CD4-positive, CD25-positive, alpha-beta regulatory T cell (primary cell): ENCODE measurements at regions not wholly inside any gene's neighbourhood (a gene's known extent, or its start where the extent isn't known, plus 50 kb on each side); places are given as distances from the start of the nearest gene placed in this dataset.

Experiments
- ATAC-seq, 2 donors: fragments of 150-1000 bp; cut with Tn5 transposase; one replicate each; pipeline ENCODE4 v1.10.0; 2021; ENCODE audit warnings: low read depth in 2 of 2, moderate number of reproducible peaks in 2 of 2, moderate library complexity in 1 of 2
- DNase-seq, 3 donors: peaks; one replicate each; pipeline versions ENCODE4 v3.0.0 to v3.0.0-alpha.2; 2012 to 2022; ENCODE audit warnings: mixed read lengths in 1 of 3
- H3K27ac ChIP-seq: one replicate; pipeline ENCODE4 v1.7.0; 2013; ENCODE audit warnings: mild to moderate bottlenecking, low read length; ENCODE audit not compliant: insufficient read depth, poor library complexity, severe bottlenecking
- H3K27me3 ChIP-seq: one replicate; pipeline ENCODE4 v1.7.0; 2013; ENCODE audit warnings: low read length; ENCODE audit not compliant: control insufficient read depth, insufficient read depth
- H3K36me3 ChIP-seq: one replicate; pipeline ENCODE4 v1.7.0; 2013; ENCODE audit warnings: mild to moderate bottlenecking, low read length, moderate library complexity; ENCODE audit not compliant: control insufficient read depth, insufficient read depth
- H3K4me1 ChIP-seq: 2 replicates; pipeline ENCODE4 v1.7.0; 2013; ENCODE audit warnings: mild to moderate bottlenecking, low read length; ENCODE audit not compliant: insufficient read depth, control insufficient read depth, poor library complexity, severe bottlenecking
- H3K4me3 ChIP-seq: one replicate; pipeline ENCODE4 v1.7.0; 2013; ENCODE audit warnings: low read depth, mild to moderate bottlenecking, low read length, moderate library complexity
- H3K9me3 ChIP-seq, 2 experiments: 1 replicate in 1 of 2; 2 replicates in 1 of 2; pipeline ENCODE4 v1.7.0; 2013; ENCODE audit warnings: low read length in 2 of 2, mild to moderate bottlenecking in 1 of 2, moderate library complexity in 1 of 2; ENCODE audit not compliant: control insufficient read depth in 2 of 2
- H3K27ac Mint-ChIP-seq, 3 donors: one replicate each; pipeline ENCODE4 v1.8.0; 2020 to 2022; ENCODE audit warnings: mild to moderate bottlenecking in 3 of 3, mixed read lengths in 3 of 3, moderate library complexity in 2 of 3
- H3K27me3 Mint-ChIP-seq: one replicate; pipeline ENCODE4 v1.8.0; 2022; ENCODE audit warnings: mild to moderate bottlenecking, mixed read lengths
- H3K36me3 Mint-ChIP-seq: one replicate; pipeline ENCODE4 v1.8.0; 2020; ENCODE audit warnings: mixed read lengths
- H3K4me1 Mint-ChIP-seq, 4 donors: one replicate each; pipeline ENCODE4 v1.8.0; 2020 to 2022; ENCODE audit warnings: mixed read lengths in 4 of 4, mild to moderate bottlenecking in 1 of 4
- H3K4me3 Mint-ChIP-seq, 4 donors: one replicate each; pipeline ENCODE4 v1.8.0; 2020 to 2022; ENCODE audit warnings: mild to moderate bottlenecking in 4 of 4, mixed read lengths in 4 of 4, moderate library complexity in 3 of 4
- H3K9me3 Mint-ChIP-seq, 7 donors: one replicate each; pipeline ENCODE4 v1.8.0; 2020 to 2022; ENCODE audit warnings: mixed read lengths in 7 of 7, mild to moderate bottlenecking in 3 of 7, moderate library complexity in 2 of 7

DNA sequence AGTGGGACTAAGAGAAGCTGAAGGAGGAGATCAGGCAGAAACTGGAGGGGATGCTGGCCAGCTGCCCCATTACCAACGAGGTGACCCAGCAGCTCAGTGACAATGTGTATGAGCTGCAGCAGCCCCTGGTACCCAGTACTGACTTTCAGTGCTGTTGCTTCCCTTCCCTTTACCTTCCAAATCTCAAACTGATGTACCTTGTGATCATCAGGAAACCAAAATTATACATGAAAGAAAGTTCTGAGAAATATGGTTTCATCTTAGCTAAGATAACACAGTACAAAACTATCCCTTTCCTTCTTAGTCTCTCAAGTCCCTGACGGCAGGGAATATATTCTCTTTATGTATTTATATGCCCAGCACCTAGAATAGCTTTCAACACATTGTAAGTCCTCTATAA, 52.3 kb upstream of the CERS6 start:
- H3K4me3 ChIP-seq, result no peak overlapping the region
- DNase-seq (peak in 1 of 3 donors; percentile 2), ATAC-seq (no peak)
- no peaks in the 10 kb centered on the region for H3K36me3 ChIP-seq
- Mint-ChIP-seq H3K27ac (no peak overlapping the region), H3K27me3 (peaks cover 9% of the 10 kb centered on the region), H3K4me1 (peaks cover 0 to 8% (median 0%) of the 10 kb centered on the region in 4 donors), H3K4me3 (no peak overlapping the region), H3K9me3 (peaks cover 0 to 5% (median 2%) of the 10 kb centered on the region in 7 donors), H3K36me3 (no peaks in the 10 kb centered on the region)
- no peaks in the 10 kb centered on the region for H3K4me1 ChIP-seq
- H3K27me3 ChIP-seq, result peaks cover 2% of the 10 kb centered on the region
- no peak overlapping the region for H3K27ac ChIP-seq
- H3K9me3 ChIP-seq, result no peaks in the 10 kb centered on the region

DNA sequence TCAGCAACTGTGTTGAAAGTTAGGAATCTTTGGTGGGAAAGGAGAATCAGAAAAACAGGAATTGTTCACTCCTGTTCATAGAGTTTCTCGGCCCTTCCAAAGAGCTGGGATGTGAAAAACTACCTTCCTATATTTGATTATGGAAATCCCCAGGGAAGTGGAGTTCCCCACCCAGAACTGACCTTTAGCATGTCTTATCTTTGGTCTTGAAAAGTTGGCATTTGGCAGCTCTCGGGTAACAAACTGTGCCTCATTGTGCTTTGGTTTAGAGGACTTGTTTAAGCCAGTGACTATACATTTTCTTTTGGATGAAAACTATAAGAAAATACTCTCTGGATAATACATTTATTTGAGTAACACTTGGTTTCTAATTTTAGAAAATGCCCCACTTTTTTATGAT, 51.3 kb upstream of the CERS6 start:
- Histone ChIP-seq H3K4me3 (no peak overlapping the region), H3K4me1 (no peaks in the 10 kb centered on the region), H3K27me3 (peaks cover 2% of the 10 kb centered on the region), H3K36me3 (no peaks in the 10 kb centered on the region), H3K27ac (no peak overlapping the region), H3K9me3 (no peaks in the 10 kb centered on the region)
- H3K27ac Mint-ChIP-seq, result no peak overlapping the region
- peaks cover 15% of the 10 kb centered on the region for H3K27me3 Mint-ChIP-seq
- DNase-seq (no peak), ATAC-seq (no peak)
- no peak overlapping the region for H3K4me3 Mint-ChIP-seq
- peaks cover 0 to 8% (median 0%) of the 10 kb centered on the region in 4 donors for H3K4me1 Mint-ChIP-seq
- peaks cover 0 to 5% (median 2%) of the 10 kb centered on the region in 7 donors for H3K9me3 Mint-ChIP-seq
- no peaks in the 10 kb centered on the region for H3K36me3 Mint-ChIP-seq
